Liver (tissue), 8 donors: ENCODE measurements at regions not wholly inside any gene's neighbourhood (a gene's known extent, or its start where the extent isn't known, plus 50 kb on each side); places are given as distances from the start of the nearest gene placed in this dataset.

Source experiments
- DNase-seq: peaks from one replicate; pipeline ENCODE4 v3.0.0-alpha.2; 2017; ENCODE audit warnings: low spot score
- H3K27ac ChIP-seq, 2 donors: one replicate each; pipeline ENCODE4 v1.7.0; 2013; ENCODE audit warnings: inconsistent platforms in 2 of 2, low read length in 2 of 2, control low read depth in 1 of 2, low read depth in 1 of 2, mild to moderate bottlenecking in 1 of 2
- H3K27me3 ChIP-seq, 4 donors: one replicate each; pipeline versions ENCODE4 v1.6.1 to v1.7.0; 2013; ENCODE audit warnings: low read length in 3 of 4, inconsistent platforms in 1 of 4, mild to moderate bottlenecking in 1 of 4, moderate library complexity in 1 of 4; ENCODE audit not compliant: control insufficient read depth in 4 of 4, insufficient read depth in 4 of 4
- H3K36me3 ChIP-seq, 4 donors: one replicate each; pipeline versions ENCODE4 v1.6.1 to v1.7.0; 2013; ENCODE audit warnings: low read length in 3 of 4, mild to moderate bottlenecking in 3 of 4, low read depth in 1 of 4, moderate library complexity in 1 of 4; ENCODE audit not compliant: control insufficient read depth in 4 of 4, insufficient read depth in 3 of 4
- H3K4me1 ChIP-seq, 4 donors: one replicate each; pipeline versions ENCODE4 v1.6.1 to v1.7.0; 2013; ENCODE audit warnings: low read length in 3 of 4, mild to moderate bottlenecking in 3 of 4, moderate library complexity in 1 of 4; ENCODE audit not compliant: control insufficient read depth in 4 of 4, insufficient read depth in 4 of 4
- H3K4me3 ChIP-seq, 3 donors: one replicate each; pipeline versions ENCODE4 v1.6.1 to v1.7.0; 2013; ENCODE audit warnings: low read length in 3 of 3, control low read depth in 1 of 3, low read depth in 1 of 3, mild to moderate bottlenecking in 1 of 3
- H3K9ac ChIP-seq, 2 donors: one replicate each; pipeline ENCODE4 v1.7.0; 2013; ENCODE audit warnings: low read length in 2 of 2, mild to moderate bottlenecking in 2 of 2, moderate library complexity in 2 of 2, control low read depth in 1 of 2, low read depth in 1 of 2
- H3K9me3 ChIP-seq, 4 donors: one replicate each; pipeline versions ENCODE4 v1.6.1 to v1.7.0; 2013; ENCODE audit warnings: low read length in 3 of 4; ENCODE audit not compliant: control insufficient read depth in 4 of 4
- ATF3 ChIP-seq: IDR thresholded peaks from 2 replicates; pipeline ENCODE4 v1.6.1; 2016; ENCODE audit warnings: antibody characterized with exemption
- CTCF ChIP-seq: fragments of 150-350 bp; IDR thresholded peaks from 2 replicates; pipeline ENCODE4 v1.5.1; 2017; ENCODE audit warnings: improper control_type of control experiment, low read depth, low read length; ENCODE audit not compliant: missing input control
- EGR1 ChIP-seq, 2 donors: IDR thresholded peaks; 2 replicates each; pipeline ENCODE4 v1.6.1; 2016 to 2018; ENCODE audit warnings: antibody characterized with exemption in 2 of 2, low read depth in 2 of 2
- FOXA1 ChIP-seq: IDR thresholded peaks from 2 replicates; pipeline ENCODE4 v1.6.1; 2016; ENCODE audit warnings: antibody characterized with exemption
- FOXA2 ChIP-seq: IDR thresholded peaks from 2 replicates; pipeline ENCODE4 v1.6.1; 2016; ENCODE audit warnings: antibody characterized with exemption
- JUND ChIP-seq, 2 donors: IDR thresholded peaks; 2 replicates each; pipeline ENCODE4 v1.6.1; 2016; ENCODE audit warnings: antibody characterized with exemption in 2 of 2
- RAD21 ChIP-seq, 2 donors: IDR thresholded peaks; 2 replicates each; pipeline ENCODE4 v1.6.1; 2016; ENCODE audit warnings: antibody characterized with exemption in 2 of 2, mild to moderate bottlenecking in 2 of 2
- RXRA ChIP-seq, 2 donors: IDR thresholded peaks; 2 replicates each; pipeline ENCODE4 v1.6.1; 2017 to 2018; ENCODE audit warnings: antibody characterized with exemption in 2 of 2, mild to moderate bottlenecking in 1 of 2
- SP1 ChIP-seq: IDR thresholded peaks from 2 replicates; pipeline ENCODE4 v1.6.1; 2018; ENCODE audit warnings: antibody characterized with exemption, mild to moderate bottlenecking
- WGBS: extraction: QIAGEN DNeasy Blood & Tissue Kit; methylation state at CpG from one replicate; pipeline ENCODE4 v1.1.7; 2013; 5-methylcytosine and 5-hydroxymethylcytosine counted together
- donor health status: healthy.
- donor health status: healthy.
- donor health status: healthy.
- donor health status: healthy.
- donor health status: healthy.

- TF ChIP-seq CTCF = no peak
These were observed 78.3 kb upstream of the IPO5 start (continued) for GRCh38 chr13:97875218-97875617.

GRCh38 chr13:97875911-97876310, 77.6 kb upstream of the IPO5 start:
- H3K9me3 ChIP-seq = no peaks in the 10 kb centered on the region

GRCh38 chr13:97878431-97879375, 74.8 kb upstream of the IPO5 start:
- 78% methylated on average over 9 of the region's 9 CpGs for WGBS
- no peak for DNase-seq
- Histone ChIP-seq H3K27ac (no peak overlapping the region), H3K9ac (no peak overlapping the region), H3K4me1 (no peaks in the 10 kb centered on the region), H3K9me3 (no peaks in the 10 kb centered on the region), H3K27me3 (no peaks in the 10 kb centered on the region), H3K4me3 (no peak overlapping the region), H3K36me3 (no peaks in the 10 kb centered on the region)
- no peak for TF ChIP-seq EGR1 (IDR thresholded peaks at IDR 0.05; ENCODE audit: low read depth in 2 of 2)
- TF ChIP-seq CTCF = no peak
- no peak for TF ChIP-seq FOXA2
- no peak for TF ChIP-seq SP1

More at GRCh38 chr13:97875911-97876310, 77.6 kb upstream of the IPO5 start:
- TF ChIP-seq FOXA1 (no peak), ATF3 (no peak), JUND (IDR thresholded peaks at IDR 0.05) (no peak), EGR1 (IDR thresholded peaks at IDR 0.05; ENCODE audit: low read depth in 2 of 2) (no peak), SP1 (no peak), RAD21 (IDR thresholded peaks at IDR 0.05) (no peak), RXRA (IDR thresholded peaks at IDR 0.05) (no peak), CTCF (no peak)
- Histone ChIP-seq H3K9ac (no peak overlapping the region), H3K27me3 (no peaks in the 10 kb centered on the region), H3K4me3 (no peak overlapping the region), H3K36me3 (no peaks in the 10 kb centered on the region), H3K27ac (no peak overlapping the region), H3K4me1 (no peaks in the 10 kb centered on the region)
- 90% methylated on average over 7 of the region's 7 CpGs for WGBS
- DNase-seq = no peak
